BJ (cell line): ENCODE measurements at regions not wholly inside any gene's neighbourhood (a gene's known extent, or its start where the extent isn't known, plus 50 kb on each side); places are given as distances from the start of the nearest gene placed in this dataset.

Source experiments
- CTCF ChIA-PET: fragments of 350-600 bp; formaldehyde crosslinking; extraction: SDS; loops from one replicate; lab custom pipeline; 2021; ENCODE audit warnings: antibody characterized with exemption, inconsistent platforms; lab: Yijun Ruan, JAX
- POLR2A ChIA-PET: fragments of 300-600 bp; sonication (Branson Sonifier 250); formaldehyde crosslinking; extraction: SDS; loops from one replicate; lab custom pipeline; 2021; ENCODE audit warnings: antibody characterized with exemption; lab: Charles Lee
- DNase-seq: peaks from one replicate; pipeline ENCODE4 v3.0.0-alpha.2; 2011; ENCODE audit warnings: low read depth
- H3K27me3 ChIP-seq: 2 replicates; pipeline ENCODE4 v1.6.0; 2011; ENCODE audit warnings: low read length; ENCODE audit not compliant: control insufficient read depth, insufficient read depth
- H3K36me3 ChIP-seq: 2 replicates; pipeline ENCODE4 v1.5.1; 2011; ENCODE audit warnings: low read length; ENCODE audit not compliant: control insufficient read depth, insufficient read depth
- H3K4me3 ChIP-seq: 2 replicates; pipeline ENCODE4 v1.5.1; 2011; ENCODE audit warnings: low read depth, mild to moderate bottlenecking, control low read depth, low read length
- TF ChIP-seq, protein P1 (sequence below): IDR thresholded peaks from 2 replicates; pipeline ENCODE4 v1.5.1; 2011; ENCODE audit warnings: low read depth, mild to moderate bottlenecking, control low read depth, inconsistent platforms, low read length, moderate library complexity; ENCODE audit not compliant: insufficient read depth

GRCh38 chr12:20967756-20968155 is 157.3 kb downstream of the SLCO1B3 start:
- TF ChIP-seq, protein P1, sequence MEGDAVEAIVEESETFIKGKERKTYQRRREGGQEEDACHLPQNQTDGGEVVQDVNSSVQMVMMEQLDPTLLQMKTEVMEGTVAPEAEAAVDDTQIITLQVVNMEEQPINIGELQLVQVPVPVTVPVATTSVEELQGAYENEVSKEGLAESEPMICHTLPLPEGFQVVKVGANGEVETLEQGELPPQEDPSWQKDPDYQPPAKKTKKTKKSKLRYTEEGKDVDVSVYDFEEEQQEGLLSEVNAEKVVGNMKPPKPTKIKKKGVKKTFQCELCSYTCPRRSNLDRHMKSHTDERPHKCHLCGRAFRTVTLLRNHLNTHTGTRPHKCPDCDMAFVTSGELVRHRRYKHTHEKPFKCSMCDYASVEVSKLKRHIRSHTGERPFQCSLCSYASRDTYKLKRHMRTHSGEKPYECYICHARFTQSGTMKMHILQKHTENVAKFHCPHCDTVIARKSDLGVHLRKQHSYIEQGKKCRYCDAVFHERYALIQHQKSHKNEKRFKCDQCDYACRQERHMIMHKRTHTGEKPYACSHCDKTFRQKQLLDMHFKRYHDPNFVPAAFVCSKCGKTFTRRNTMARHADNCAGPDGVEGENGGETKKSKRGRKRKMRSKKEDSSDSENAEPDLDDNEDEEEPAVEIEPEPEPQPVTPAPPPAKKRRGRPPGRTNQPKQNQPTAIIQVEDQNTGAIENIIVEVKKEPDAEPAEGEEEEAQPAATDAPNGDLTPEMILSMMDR: no peak
- H3K4me3 ChIP-seq: no peak overlapping the region
- POLR2A ChIA-PET: no interaction called here
- no peaks in the 10 kb centered on the region for H3K27me3 ChIP-seq
- H3K36me3 ChIP-seq: no peaks in the 10 kb centered on the region
- CTCF ChIA-PET: no interaction called here
- DNase-seq: no peak

- Histone ChIP-seq H3K4me3 (no peak overlapping the region), H3K27me3 (no peaks in the 10 kb centered on the region), H3K36me3 (no peaks in the 10 kb centered on the region)
- CTCF ChIA-PET: no interaction called here
- TF ChIP-seq, protein P1: no peak
- POLR2A ChIA-PET: no interaction called here
- DNase-seq: no peak
Measured at GRCh38 chr12:20969766-20970165, 159.3 kb downstream of the SLCO1B3 start.

GRCh38 chr12:20985399-20985798 is 145.6 kb upstream of the SLCO1B1 start:
- ChIA-PET CTCF (no interaction called here), POLR2A (no interaction called here)
- Histone ChIP-seq H3K36me3 (no peaks in the 10 kb centered on the region), H3K27me3 (no peaks in the 10 kb centered on the region), H3K4me3 (no peak overlapping the region)
- DNase-seq: no peak
- TF ChIP-seq, protein P1: no peak

DNA sequence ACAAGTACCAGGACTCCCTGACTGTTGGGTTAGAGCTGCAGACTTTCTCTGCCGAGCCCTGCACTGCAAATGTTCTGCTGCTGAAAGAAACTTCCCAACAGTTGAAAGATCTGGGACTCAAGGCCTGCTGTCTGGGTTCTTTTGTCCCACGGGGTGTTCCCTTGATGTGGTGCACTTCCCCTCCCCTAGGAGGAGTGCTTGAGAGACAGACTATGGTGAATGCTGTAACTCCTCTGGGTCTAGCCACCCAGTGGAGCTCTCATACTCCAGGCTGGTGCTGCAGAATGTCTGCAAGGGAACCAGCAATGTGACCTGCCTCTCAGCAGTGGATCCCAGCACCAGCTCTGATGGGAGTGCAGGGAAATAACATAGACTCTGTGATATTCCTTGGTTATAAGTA is 129.2 kb upstream of the SLCO1B1 start:
- H3K27me3 ChIP-seq: no peaks in the 10 kb centered on the region
- no peak overlapping the region for H3K4me3 ChIP-seq
- POLR2A ChIA-PET: no interaction called here
- CTCF ChIA-PET: no interaction called here
- TF ChIP-seq, protein P1: no peak
- no peaks in the 10 kb centered on the region for H3K36me3 ChIP-seq
- DNase-seq: no peak

- Histone ChIP-seq H3K36me3 (no peaks in the 10 kb centered on the region), H3K27me3 (no peaks in the 10 kb centered on the region), H3K4me3 (no peak overlapping the region)
- DNase-seq: no peak
- CTCF ChIA-PET: interaction anchor here (1.0 kb wide), 1 partner anchor 23 kb away, joined by 3 read pairs; no protein-coding TSS in a partner anchor
- TF ChIP-seq, protein P1: no peak
- POLR2A ChIA-PET: no interaction called here
Measured at GRCh38 chr12:21025656-21026055, 105.3 kb upstream of the SLCO1B1 start.
